ENCODE measurements at regions not wholly inside any gene's neighbourhood (a gene's known extent, or its start where the extent isn't known, plus 50 kb on each side); places are given as distances from the start of the nearest gene placed in this dataset.
"Not testable (repeated sequence)": the region's sequence is repeated elsewhere in the genome, so short reads cannot be mapped to it uniquely, and the experiment has no call there.

- no peak for DNase-seq (ENCODE audit: extremely low read depth, low read depth, low spot score)
Observed at GRCh38 chr5:58207076-58207475, 252.8 kb downstream of the PLK2 start.

GRCh38 chr5:58204966-58205365, 254.9 kb downstream of the PLK2 start:
- no peak for DNase-seq (ENCODE audit: extremely low read depth, low read depth, low spot score)

- no peak for DNase-seq (ENCODE audit: extremely low read depth, low read depth, low spot score)
Observed at GRCh38 chr5:58202941-58203444, 256.9 kb downstream of the PLK2 start.

- no peak for DNase-seq (ENCODE audit: extremely low read depth, low read depth, low spot score)
Observed at GRCh38 chr5:58201922-58202648, 257.8 kb downstream of the PLK2 start.

- no peak for DNase-seq (ENCODE audit: extremely low read depth, low read depth, low spot score)
Observed at GRCh38 chr5:58200451-58200850, 259.4 kb downstream of the PLK2 start.

- DNase-seq (ENCODE audit: extremely low read depth, low read depth, low spot score), result no peak
Observed at GRCh38 chr5:58199087-58199486, 260.8 kb downstream of the PLK2 start.

GRCh38 chr5:58198330-58198729, 261.6 kb downstream of the PLK2 start:
- DNase-seq (ENCODE audit: extremely low read depth, low read depth, low spot score), result no peak

- DNase-seq (ENCODE audit: extremely low read depth, low read depth, low spot score), result no peak
Observed at GRCh38 chr5:58197875-58198274, 262.0 kb downstream of the PLK2 start.

GRCh38 chr5:58191443-58191842, 268.4 kb downstream of the PLK2 start:
- DNase-seq (ENCODE audit: extremely low read depth, low read depth, low spot score), result no peak

GRCh38 chr5:58188262-58188651, 271.6 kb downstream of the PLK2 start:
- peak; percentile 63 for DNase-seq (ENCODE audit: extremely low read depth, low read depth, low spot score)

- DNase-seq (ENCODE audit: extremely low read depth, low read depth, low spot score), result no peak
Observed at GRCh38 chr5:58187432-58188261, 272.2 kb downstream of the PLK2 start.

- no peak for DNase-seq (ENCODE audit: extremely low read depth, low read depth, low spot score)
Observed at GRCh38 chr5:58185801-58186200, 274.1 kb downstream of the PLK2 start.

- no peak for DNase-seq (ENCODE audit: extremely low read depth, low read depth, low spot score)
Observed at GRCh38 chr5:58185397-58185796, 274.5 kb downstream of the PLK2 start.

- no peak for DNase-seq (ENCODE audit: extremely low read depth, low read depth, low spot score)
Observed at GRCh38 chr5:58184910-58185309, 275.0 kb downstream of the PLK2 start.

GRCh38 chr5:58183786-58184085, 276.1 kb downstream of the PLK2 start:
- DNase-seq (ENCODE audit: extremely low read depth, low read depth, low spot score), result no peak

GRCh38 chr5:58183078-58183785, 276.7 kb downstream of the PLK2 start:
- no peak for DNase-seq (ENCODE audit: extremely low read depth, low read depth, low spot score)

- no peak for DNase-seq (ENCODE audit: extremely low read depth, low read depth, low spot score)
Observed at GRCh38 chr5:58182287-58182841, 277.5 kb downstream of the PLK2 start.

GRCh38 chr5:58181578-58182286, 278.2 kb downstream of the PLK2 start:
- DNase-seq (ENCODE audit: extremely low read depth, low read depth, low spot score), result no peak

- DNase-seq (ENCODE audit: extremely low read depth, low read depth, low spot score), result no peak
Observed at GRCh38 chr5:58172946-58173345, 286.9 kb downstream of the PLK2 start.

- no peak for DNase-seq (ENCODE audit: extremely low read depth, low read depth, low spot score)
Observed at GRCh38 chr5:58165152-58165551, 294.7 kb downstream of the PLK2 start.

GRCh38 chr5:58161889-58162288, 298.0 kb downstream of the PLK2 start:
- not testable (repeated sequence) for DNase-seq (ENCODE audit: extremely low read depth, low read depth, low spot score)
